Motor neuron (in vitro differentiated cells): ENCODE measurements at regions not wholly inside any gene's neighbourhood (a gene's known extent, or its start where the extent isn't known, plus 50 kb on each side); places are given as distances from the start of the nearest gene placed in this dataset.
A peak's percentile ranks its signal among the peaks of the same experiment; 100 is the strongest.

Experiments
- ATAC-seq, 8 experiments: fragments of 200-7000 bp; cut with Tn5 transposase; replicated peaks in 6 of 8; 2 replicates each; pipeline ENCODE4 v1.8.0; 2021; ENCODE audit warnings: mild to moderate bottlenecking in 8 of 8, moderate library complexity in 8 of 8
- H3K27ac ChIP-seq, 2 donors: fragments of 250-450 bp; sonication (Bioruptor Pico); 2 replicates each; pipeline ENCODE4 v1.9.0; 2021; ENCODE audit warnings: antibody characterized with exemption in 2 of 2, mild to moderate bottlenecking in 2 of 2, moderate library complexity in 1 of 2
- H3K4me1 ChIP-seq, 2 donors: fragments of 250-450 bp; sonication (Bioruptor Pico); replicated peaks in 1 of 2; 2 replicates each; pipeline ENCODE4 v1.6.1; 2021; ENCODE audit warnings: antibody characterized with exemption in 2 of 2, mild to moderate bottlenecking in 2 of 2, moderate library complexity in 1 of 2
- H3K4me3 ChIP-seq, 5 donors: fragments of 250-450 bp; sonication (Bioruptor Pico); 2 replicates each; pipeline ENCODE4 v1.9.0; 2021; ENCODE audit warnings: antibody characterized with exemption in 5 of 5, mild to moderate bottlenecking in 5 of 5, moderate library complexity in 4 of 5
- WGBS, 10 experiments: fragments of 450-650 bp; shearing (Covaris generic); methylation state at CpG; one replicate each; pipeline ENCODE4 v1.0.0; 2022; 5-methylcytosine and 5-hydroxymethylcytosine counted together
- in situ Hi-C, 9 experiments: fragments of 400-800 bp; cut with MboI; loops; one replicate each; pipeline ENCODE4 v1.15.0; 2021; ENCODE audit warnings: low sequenced_read_pairs in 9 of 9, low pct_unique_long_range_greater_than_20kb in 2 of 9; ENCODE audit not compliant: unreplicated experiment in 9 of 9

DNA sequence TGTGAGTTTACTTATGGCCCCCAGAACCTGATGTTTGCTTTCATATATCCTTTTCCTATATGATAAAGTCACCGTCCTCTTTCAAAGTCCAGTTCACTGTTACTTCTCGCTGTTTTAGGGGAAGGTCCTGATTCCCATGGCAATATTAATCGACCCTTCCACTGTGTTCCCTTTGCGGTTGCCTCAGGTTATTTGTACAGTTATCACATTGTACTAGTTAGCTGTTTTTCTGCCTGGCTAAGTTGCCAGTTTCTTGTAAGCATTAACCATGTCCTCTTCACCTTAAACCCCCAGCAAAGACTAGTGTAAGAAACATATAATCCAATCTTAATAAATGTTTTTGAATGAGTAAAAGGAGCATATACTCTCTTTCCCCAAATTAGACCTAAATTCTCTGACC lies 115.0 kb upstream of the PPFIA2 start:
- ATAC-seq = no peak
- no peak overlapping the region for H3K27ac ChIP-seq
- no peak overlapping the region for H3K4me3 ChIP-seq
- in situ Hi-C loops = no loop called here
- no peaks in the 10 kb centered on the region for H3K4me1 ChIP-seq
- 15 to 100% (median 81%) methylated on average over 1 to 4 of the region's 4 CpGs; no CpG with 5 or more reads in 1 of the 10 experiments for WGBS, 10 experiments

DNA sequence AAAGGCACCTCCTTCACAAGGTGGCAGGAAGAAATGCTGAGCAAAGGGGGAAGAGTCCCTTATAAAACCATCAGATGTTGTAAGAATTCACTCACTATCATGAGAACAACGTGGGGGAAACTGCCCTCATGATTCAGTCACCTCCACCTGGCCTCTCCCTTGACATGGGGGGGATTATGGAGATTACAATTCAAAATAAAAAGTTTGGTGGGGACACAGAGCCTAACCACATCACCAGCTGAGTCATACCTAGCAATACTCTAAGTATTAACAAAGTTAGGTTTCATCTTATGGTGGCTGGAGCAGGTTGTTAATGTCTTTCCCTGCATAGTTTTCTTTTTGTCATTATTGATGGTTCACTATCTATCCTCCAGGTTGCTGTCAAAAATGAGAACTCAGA lies 113.2 kb upstream of the PPFIA2 start:
- H3K4me1 ChIP-seq = no peaks in the 10 kb centered on the region
- in situ Hi-C loops = no loop called here
- ATAC-seq = no peak
- no peak overlapping the region for H3K4me3 ChIP-seq
- WGBS, 10 experiments = 100% methylated on average over 1 of the region's 1 CpG; no CpG with 5 or more reads in 9 of the 10 experiments
- H3K27ac ChIP-seq = no peak overlapping the region

- no peak for ATAC-seq
- Histone ChIP-seq H3K27ac (no peak overlapping the region), H3K4me3 (no peak overlapping the region), H3K4me1 (no peaks in the 10 kb centered on the region)
- in situ Hi-C loops = no loop called here
- 0% methylated on average over 1 of the region's 1 CpG; no CpG with 5 or more reads in 9 of the 10 experiments for WGBS, 10 experiments
Measured at GRCh38 chr12:81866081-81866480, 106.9 kb upstream of the PPFIA2 start.

- WGBS, 10 experiments = 0 to 71% (median 20%) methylated on average over 1 of the region's 1 CpG; no CpG with 5 or more reads in 1 of the 10 experiments
- ATAC-seq = no peak
- in situ Hi-C loops = no loop called here
- Histone ChIP-seq H3K4me3 (no peak overlapping the region), H3K4me1 (no peaks in the 10 kb centered on the region), H3K27ac (no peak overlapping the region)
Measured at GRCh38 chr12:81863406-81863805, 104.3 kb upstream of the PPFIA2 start.

DNA sequence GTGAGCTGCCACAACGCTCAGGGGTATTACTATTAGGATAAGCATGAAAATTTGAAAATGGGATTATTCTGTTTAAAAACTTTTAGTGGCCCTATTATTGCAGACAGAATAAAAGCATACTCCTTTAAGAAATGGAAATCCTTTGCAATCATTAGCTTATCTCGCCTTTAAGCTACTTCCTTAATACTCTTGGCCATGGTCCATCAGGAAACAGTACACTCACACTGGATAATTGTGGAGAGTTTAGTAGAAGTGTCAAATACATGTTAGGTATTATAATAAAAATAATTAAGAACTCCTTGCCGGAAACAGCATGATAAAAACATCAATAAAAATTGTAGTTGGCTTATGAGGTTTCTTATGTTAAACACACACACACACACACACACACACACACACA lies 100.4 kb upstream of the PPFIA2 start:
- Histone ChIP-seq H3K4me3 (no peak overlapping the region), H3K4me1 (no peaks in the 10 kb centered on the region), H3K27ac (no peak overlapping the region)
- no peak for ATAC-seq
- 8 to 97% (median 85%) methylated on average over 1 to 3 of the region's 3 CpGs; no CpG with 5 or more reads in 1 of the 10 experiments for whole genome bisulfite sequencing, 10 experiments
- in situ Hi-C loops = no loop called here

DNA sequence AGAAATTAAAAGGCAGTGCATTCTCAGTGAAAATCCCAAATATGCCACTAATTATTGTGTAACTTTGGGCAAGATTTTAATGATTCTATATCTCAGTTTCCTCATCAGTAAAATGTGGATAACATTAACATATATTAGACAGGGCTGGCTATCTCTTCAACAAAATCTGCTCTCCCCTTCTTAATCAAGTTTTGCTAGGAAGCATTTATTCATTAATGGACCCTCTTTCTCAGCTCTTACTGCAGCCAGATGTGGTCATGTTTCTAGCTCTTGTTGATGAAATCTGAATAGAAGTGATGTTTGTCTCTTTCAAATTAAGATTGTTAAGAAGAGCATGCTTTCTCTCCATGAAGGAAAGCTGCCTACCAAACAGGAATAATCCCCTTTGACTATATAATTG lies 84.4 kb upstream of the PPFIA2 start:
- no peak for ATAC-seq
- Histone ChIP-seq H3K27ac (no peak overlapping the region), H3K4me3 (no peak overlapping the region), H3K4me1 (no peaks in the 10 kb centered on the region)
- in situ Hi-C loops = no loop called here

DNA sequence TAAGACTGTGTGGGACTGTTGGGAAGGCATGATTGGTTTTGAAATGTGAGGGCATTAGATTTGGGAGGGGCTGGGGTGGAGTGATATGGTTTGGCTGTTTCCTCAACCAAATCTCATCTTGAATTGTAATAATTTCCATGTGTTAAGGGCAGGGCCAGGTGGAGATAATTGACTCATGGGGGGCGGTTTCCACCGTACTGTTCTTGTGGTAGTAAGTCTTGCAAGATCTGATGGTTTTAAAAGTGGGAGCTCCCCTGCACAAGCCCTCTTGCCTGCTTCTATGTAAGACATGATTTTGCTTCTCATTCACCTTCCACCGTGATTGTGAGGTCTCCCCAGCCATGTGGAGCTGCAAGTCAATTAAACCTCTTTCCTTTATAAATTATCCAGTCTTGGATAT lies 76.6 kb upstream of the PPFIA2 start:
- Histone ChIP-seq H3K4me1 (no peaks in the 10 kb centered on the region), H3K4me3 (no peak overlapping the region), H3K27ac (no peak overlapping the region)
- in situ Hi-C loops = no loop called here
- 0 to 100% (median 79%) methylated on average over 1 to 3 of the region's 3 CpGs; no CpG with 5 or more reads in 1 of the 10 experiments for WGBS, 10 experiments
- ATAC-seq = no peak

- H3K4me1 ChIP-seq = no peaks in the 10 kb centered on the region
- H3K27ac ChIP-seq = no peak overlapping the region
- in situ Hi-C loops = no loop called here
- ATAC-seq = peak in 1 of 8 experiments; percentile 67
- no peak overlapping the region for H3K4me3 ChIP-seq
Measured at GRCh38 chr12:81819991-81820633, 61.0 kb upstream of the PPFIA2 start.

DNA sequence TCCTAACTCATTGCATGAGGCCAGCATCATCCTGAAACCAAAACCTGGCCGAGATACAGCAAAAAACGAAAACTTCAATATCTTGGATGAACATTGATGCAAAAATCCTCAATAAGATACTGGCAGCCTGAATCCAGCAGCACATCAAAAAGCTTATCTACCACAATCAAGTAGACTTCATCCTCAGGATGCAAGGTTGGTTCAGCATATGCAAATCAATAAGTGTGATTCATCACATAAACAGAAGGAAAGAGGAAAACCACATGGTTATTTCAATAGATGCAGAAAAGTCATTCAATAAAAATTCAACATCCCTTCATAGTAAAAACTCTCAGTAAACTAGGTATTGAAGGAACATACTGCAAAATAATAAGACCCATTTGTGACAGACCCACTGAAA lies 56.5 kb upstream of the PPFIA2 start:
- in situ Hi-C loops = no loop called here
- no peak overlapping the region for H3K27ac ChIP-seq
- H3K4me1 ChIP-seq = no peaks in the 10 kb centered on the region
- H3K4me3 ChIP-seq = no peak overlapping the region
- ATAC-seq = peak in 1 of 8 experiments; percentile 34
- WGBS, 10 experiments = 0 to 84% (median 43%) methylated on average over 1 to 2 of the region's 2 CpGs; no CpG with 5 or more reads in 3 of the 10 experiments

GRCh38 chr12:81811778-81812125 lies 52.6 kb upstream of the PPFIA2 start:
- in situ Hi-C loops = no loop called here
- ATAC-seq = no peak
- no peaks in the 10 kb centered on the region for H3K4me1 ChIP-seq
- no peak overlapping the region for H3K4me3 ChIP-seq
- H3K27ac ChIP-seq = no peak overlapping the region
- 17 to 61% (median 43%) methylated on average over 1 to 5 of the region's 5 CpGs; no CpG with 5 or more reads in 7 of the 10 experiments for WGBS, 10 experiments

GRCh38 chr12:81811061-81811777 lies 52.1 kb upstream of the PPFIA2 start:
- Histone ChIP-seq H3K4me1 (no peaks in the 10 kb centered on the region), H3K27ac (no peak overlapping the region), H3K4me3 (no peak overlapping the region)
- WGBS, 10 experiments = 0 to 100% (median 58%) methylated on average over 1 to 4 of the region's 7 CpGs; no CpG with 5 or more reads in 3 of the 10 experiments
- no peak for ATAC-seq
- in situ Hi-C loops = no loop called here

GRCh38 chr12:81809829-81810595 lies 50.9 kb upstream of the PPFIA2 start:
- no peak overlapping the region for H3K4me3 ChIP-seq
- no peaks in the 10 kb centered on the region for H3K4me1 ChIP-seq
- H3K27ac ChIP-seq = no peak overlapping the region
- WGBS, 10 experiments = 0 to 82% (median 74%) methylated on average over 1 to 4 of the region's 4 CpGs
- ATAC-seq = no peak
- in situ Hi-C loops = no loop called here

- ATAC-seq = no peak
- 24 to 96% (median 78%) methylated on average over 1 to 4 of the region's 4 CpGs for WGBS, 10 experiments
- Histone ChIP-seq H3K4me1 (no peaks in the 10 kb centered on the region), H3K27ac (no peak overlapping the region), H3K4me3 (no peak overlapping the region)
- in situ Hi-C loops = no loop called here
Measured at GRCh38 chr12:81809113-81809777, 50.1 kb upstream of the PPFIA2 start.
